Erythroblast (primary cell): ENCODE measurements at regions not wholly inside any gene's neighbourhood (a gene's known extent, or its start where the extent isn't known, plus 50 kb on each side); places are given as distances from the start of the nearest gene placed in this dataset.

Experiments used
- DNase-seq, 2 experiments: peaks; one replicate each; lab custom pipeline; 2025; lab: John Stamatoyannopoulos, UW
- GATA1 ChIP-seq: IDR thresholded peaks from 2 replicates; pipeline ENCODE4 v1.6.1; 2011; ENCODE audit warnings: low read depth, mild to moderate bottlenecking, control low read depth, low read length, moderate library complexity
- POLR2A ChIP-seq: IDR thresholded peaks from 2 replicates; pipeline ENCODE4 v1.6.1; 2011; ENCODE audit warnings: mild to moderate bottlenecking, low read length

DNA sequence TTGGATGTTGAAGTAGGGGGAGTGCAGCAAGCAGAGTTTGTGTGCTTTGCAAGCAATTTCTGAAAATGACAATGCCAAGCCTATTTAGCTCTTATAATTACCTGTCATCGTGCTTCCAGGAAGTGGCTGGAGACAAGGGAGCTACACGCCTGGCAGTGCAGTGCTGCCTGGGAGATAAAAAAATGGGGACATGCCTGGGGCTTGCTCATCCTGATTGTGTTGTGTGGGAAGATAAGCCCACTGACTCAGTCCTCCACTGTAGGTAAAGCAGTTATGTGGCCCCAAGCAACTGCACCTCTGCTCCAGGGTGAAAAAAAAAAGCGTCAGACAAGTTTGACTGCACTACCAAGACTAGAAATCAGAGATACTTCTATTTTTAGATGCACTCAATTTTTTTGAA, 396.9 kb upstream of the NXPH2 start:
- no peak for TF ChIP-seq GATA1
- TF ChIP-seq POLR2A, result no peak
- DNase-seq, result no peak

DNA sequence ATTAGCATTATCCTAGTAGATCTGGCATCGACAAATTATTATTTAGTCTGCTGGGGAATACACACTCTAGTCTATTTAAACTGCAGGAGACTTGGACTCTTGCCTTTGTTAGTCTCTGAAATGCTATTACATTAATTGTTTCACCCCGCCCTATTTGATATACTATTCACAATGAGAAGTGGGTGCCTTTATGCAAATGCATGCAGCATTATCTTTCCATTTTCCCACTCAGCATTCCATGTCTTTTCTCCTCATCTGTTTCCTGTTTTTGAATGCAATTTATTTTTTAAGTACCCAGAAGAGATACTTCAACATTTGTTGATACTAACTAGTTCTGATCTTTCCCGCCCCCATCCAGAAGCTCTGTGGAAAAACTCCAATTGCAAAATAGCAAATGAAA, 395.3 kb upstream of the NXPH2 start:
- TF ChIP-seq POLR2A, result no peak
- TF ChIP-seq GATA1, result no peak
- no peak for DNase-seq

- no peak for DNase-seq
- no peak for TF ChIP-seq GATA1
- TF ChIP-seq POLR2A, result no peak
These were observed 390.2 kb upstream of the NXPH2 start for GRCh38 chr2:139170406-139170805.

DNA sequence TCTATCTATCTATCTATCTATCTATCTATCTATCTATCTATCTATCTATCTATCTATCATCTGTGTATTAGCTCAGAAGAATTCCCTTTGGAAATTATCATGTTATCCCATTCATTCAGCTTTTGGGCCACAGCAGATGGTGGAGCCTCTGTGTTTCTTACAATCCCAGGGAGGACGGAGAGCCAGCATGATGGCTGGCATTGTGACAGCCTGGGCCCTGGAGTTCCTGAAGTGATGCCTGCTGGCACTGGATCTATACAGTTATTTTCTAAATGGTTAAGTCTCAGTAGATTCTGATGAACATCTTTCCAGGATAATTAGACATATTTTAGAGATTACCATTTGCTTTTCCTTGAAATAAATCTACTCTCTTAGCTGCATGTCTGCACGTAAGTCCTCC, 385.4 kb upstream of the NXPH2 start:
- TF ChIP-seq POLR2A (no peak), GATA1 (no peak)
- DNase-seq, result no peak

- TF ChIP-seq GATA1 (no peak), POLR2A (no peak)
- DNase-seq, result no peak
These were observed 384.9 kb upstream of the NXPH2 start for GRCh38 chr2:139165041-139165440.

DNA sequence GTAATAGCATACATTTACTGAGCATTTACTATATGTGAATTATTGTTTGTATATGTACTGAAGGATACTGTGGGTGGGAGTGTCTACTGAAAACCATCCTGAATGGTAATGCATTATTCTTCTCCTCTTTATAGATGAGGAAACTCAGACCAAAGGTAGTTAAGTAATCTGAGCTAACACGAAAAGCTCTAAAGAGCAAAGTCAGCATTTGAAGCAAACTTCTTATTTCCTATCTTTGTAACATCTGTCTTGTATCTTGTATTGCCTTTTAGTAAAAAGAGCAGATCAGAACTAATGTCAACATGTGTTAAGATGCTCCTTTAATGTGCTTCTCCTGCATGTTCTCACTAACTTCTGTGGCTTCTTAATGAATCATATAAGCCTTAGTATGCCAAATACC, 382.8 kb upstream of the NXPH2 start:
- TF ChIP-seq POLR2A (no peak), GATA1 (no peak)
- no peak for DNase-seq

GRCh38 chr2:139162456-139162855, 382.3 kb upstream of the NXPH2 start:
- no peak for TF ChIP-seq POLR2A
- no peak for TF ChIP-seq GATA1
- DNase-seq, result no peak

DNA sequence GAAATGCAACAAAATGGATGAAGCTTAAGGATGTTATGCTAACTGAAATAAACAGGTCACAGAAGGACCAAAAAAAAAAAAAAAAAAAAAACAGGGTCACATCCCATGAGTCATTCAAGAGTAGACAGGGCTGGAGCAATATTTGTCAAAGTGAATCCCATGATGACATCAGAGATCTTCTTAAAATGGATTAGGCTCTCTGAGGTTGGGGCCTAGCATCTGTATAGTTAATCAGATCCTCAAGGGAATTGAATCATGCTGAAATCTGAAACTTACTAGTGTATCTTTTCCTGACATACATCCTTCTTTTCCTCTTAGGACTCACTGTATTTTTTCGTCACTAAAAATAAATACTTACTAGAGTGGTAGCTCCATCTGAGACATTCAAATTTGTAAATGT, 380.6 kb upstream of the NXPH2 start:
- TF ChIP-seq POLR2A (no peak), GATA1 (no peak)
- DNase-seq, result no peak

GRCh38 chr2:139159177-139159576, 379.0 kb upstream of the NXPH2 start:
- no peak for TF ChIP-seq GATA1
- TF ChIP-seq POLR2A, result no peak
- DNase-seq, result no peak

- no peak for TF ChIP-seq GATA1
- no peak for TF ChIP-seq POLR2A
- DNase-seq, result no peak
These were observed 376.5 kb upstream of the NXPH2 start for GRCh38 chr2:139156730-139157129.

- TF ChIP-seq POLR2A (no peak), GATA1 (no peak)
- no peak for DNase-seq
These were observed 375.8 kb upstream of the NXPH2 start for GRCh38 chr2:139155991-139156390.

DNA sequence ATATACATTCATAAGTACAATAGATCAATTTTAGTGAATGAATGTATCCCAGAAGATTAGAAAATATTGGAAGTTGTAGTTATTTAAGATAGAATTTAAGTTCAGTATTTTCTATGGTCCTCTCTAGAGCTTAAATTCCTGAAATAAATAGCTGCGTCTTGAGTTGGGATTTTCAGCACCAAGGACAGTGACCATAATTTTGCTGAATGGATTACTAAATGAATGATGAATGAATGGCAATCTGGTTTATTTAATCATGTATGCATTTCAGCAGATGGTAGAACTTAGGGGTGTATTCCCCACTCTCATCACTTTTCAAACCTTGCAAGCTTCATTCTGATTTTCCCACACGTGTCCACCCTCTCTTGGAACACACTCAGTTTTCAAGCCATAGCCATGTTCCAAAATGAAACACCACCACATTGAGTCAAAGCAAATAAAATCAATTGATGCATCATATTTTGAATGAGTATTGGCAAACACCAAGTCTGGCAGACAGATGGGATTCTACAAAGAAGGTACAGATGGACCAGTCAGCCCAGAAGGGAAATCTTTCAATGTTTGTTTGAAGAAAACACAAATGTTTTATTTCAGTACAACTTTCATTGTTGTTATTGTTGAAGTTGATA, 362.2 kb upstream of the NXPH2 start:
- DNase-seq, result peak; percentile 2 to 20
- TF ChIP-seq GATA1 (no peak), POLR2A (no peak)

- no peak for TF ChIP-seq POLR2A
- no peak for TF ChIP-seq GATA1
These were observed 344.1 kb upstream of the NXPH2 start for GRCh38 chr2:139124271-139124670.

GRCh38 chr2:139123795-139124194, 343.6 kb upstream of the NXPH2 start:
- TF ChIP-seq POLR2A (no peak), GATA1 (no peak)
- DNase-seq, result no peak

More at GRCh38 chr2:139124271-139124670, 344.1 kb upstream of the NXPH2 start:
- no peak for DNase-seq

DNA sequence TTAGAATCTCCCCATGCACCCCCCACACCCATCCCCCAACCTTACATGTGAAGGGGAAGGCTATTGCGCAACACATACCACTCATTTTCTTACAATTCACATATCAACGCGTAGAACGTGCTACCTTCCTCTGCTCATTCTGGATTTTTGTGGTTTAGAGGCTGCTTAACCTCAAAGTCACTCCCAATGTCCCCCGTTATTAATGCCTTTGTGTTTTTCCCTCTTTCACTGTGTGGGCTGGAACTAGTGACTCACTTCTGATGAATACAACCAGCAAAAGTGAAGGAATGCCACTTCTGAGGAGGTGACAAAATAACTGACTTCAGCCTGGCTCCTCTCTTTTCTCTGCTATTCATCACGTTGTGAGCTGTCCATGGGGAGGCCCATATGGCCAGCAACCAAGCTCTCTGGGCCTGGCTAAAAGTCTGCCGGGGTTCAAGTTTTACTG, 342.5 kb upstream of the NXPH2 start:
- TF ChIP-seq POLR2A (no peak), GATA1 (no peak)
- no peak for DNase-seq

- DNase-seq, result no peak
- no peak for TF ChIP-seq GATA1
- TF ChIP-seq POLR2A, result no peak
These were observed 319.5 kb upstream of the NXPH2 start for GRCh38 chr2:139099721-139100120.
